HG03442 (cell line): ENCODE measurements at regions not wholly inside any gene's neighbourhood (a gene's known extent, or its start where the extent isn't known, plus 50 kb on each side); places are given as distances from the start of the nearest gene placed in this dataset.

ENCODE experiments used
- ATAC-seq: cut with Tn5 transposase; IDR thresholded peaks from one replicate; pipeline ENCODE4 v1.9.1; 2021; ENCODE audit warnings: mild to moderate bottlenecking, moderate library complexity; ENCODE audit not compliant: unreplicated experiment

DNA sequence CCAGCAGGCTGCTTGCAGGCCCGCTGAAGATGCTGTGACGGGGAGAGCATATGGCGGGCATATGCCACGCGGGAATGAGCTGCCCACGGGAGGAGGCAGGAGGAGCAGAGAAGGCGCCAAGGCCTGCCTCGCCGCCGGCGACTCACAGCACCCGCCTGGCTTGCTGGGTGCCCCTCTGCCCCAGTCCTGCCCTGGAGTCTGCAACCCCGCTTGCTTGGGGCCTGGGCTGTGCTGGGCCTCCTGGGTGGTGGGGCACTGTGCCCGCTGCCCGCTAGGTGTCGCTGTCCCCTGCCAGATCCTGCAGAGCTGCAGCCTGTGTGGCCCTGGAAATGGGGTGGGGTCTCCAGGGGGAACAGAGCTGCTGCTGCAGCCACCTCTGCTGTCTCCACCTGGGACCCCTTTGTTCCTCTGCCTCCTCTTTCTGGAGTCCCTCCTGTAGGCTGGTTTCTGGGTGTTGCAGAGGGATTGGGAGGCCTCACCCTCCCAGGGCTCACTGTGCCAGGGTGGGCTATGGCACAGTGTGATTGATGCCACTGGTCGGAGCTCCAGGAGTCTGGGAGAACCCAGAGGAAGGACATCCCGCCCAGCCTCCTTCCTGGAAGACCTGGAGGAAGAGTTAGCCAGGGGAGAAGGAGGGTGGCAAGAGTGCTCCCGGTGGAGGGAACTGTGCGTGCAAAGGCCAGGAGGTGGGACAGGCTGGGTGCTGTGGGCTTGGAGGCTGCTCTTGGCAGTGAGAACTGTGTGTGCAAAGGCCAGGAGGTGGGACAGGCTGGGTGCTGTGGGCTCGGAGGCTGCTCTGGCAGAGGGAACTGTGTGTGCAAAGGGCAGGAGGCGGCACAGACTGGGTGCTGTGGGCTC, 141.0 kb upstream of the CIBAR2 start:
- no peak for ATAC-seq

DNA sequence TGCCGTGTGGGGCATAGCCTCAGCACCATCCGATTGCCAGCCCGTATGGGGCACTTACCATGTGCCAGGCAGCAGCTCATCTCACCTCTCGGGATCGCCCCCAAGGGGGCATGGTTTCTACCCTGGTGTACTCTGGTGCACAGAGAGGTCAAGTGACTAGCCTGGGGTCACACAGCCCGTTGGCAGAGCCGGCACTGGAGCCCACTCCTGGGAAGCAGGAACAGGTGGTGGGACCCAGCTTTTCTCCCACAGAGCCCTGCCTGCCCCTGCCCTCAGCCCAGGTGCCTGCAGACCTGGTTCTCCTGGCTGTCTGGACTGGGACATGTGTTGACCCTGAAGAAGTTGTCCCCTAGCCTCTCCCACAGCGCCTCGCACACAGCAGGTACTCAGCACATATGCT, 141.8 kb upstream of the CIBAR2 start:
- no peak for ATAC-seq

DNA sequence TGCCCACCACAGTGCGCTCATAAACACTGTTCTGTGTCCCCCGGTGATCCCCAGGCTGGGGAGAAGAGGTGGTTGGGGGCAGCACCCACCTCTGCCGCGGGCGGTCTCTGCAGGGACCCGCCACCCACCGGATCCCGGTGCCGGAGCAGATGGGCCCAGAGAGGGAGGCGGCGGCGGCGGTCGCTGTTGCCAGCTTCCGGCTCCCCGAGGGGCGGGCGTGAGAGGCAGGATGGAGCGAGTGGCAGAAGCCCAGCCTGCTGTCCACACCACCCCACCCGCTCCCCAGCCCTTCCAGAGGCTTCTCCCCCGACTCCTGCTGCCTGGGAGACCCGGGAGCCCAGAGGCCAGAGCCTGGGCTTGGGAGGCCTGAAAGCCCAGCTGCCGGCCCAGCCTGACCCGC, 142.6 kb upstream of the CIBAR2 start:
- ATAC-seq = no peak

DNA sequence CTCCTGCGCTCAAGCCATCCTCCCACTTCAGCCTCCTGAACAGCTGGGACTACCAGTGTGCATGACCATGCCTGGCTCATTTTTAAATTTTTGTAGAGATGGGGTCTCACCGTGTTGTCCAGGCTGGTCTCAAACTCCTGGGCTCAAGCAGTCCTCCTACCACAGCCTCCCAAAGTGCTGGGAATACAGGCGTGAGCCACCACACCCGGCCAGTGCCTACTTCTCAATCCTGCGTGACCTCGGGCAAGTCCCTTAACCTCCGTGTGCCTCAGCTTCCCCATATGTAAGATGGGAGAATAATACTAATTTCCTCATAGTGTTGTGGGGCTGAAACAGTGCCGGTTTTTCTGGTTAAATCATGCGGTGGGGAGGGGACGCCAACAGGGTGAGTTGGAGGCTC, 143.5 kb upstream of the CIBAR2 start:
- no peak for ATAC-seq

DNA sequence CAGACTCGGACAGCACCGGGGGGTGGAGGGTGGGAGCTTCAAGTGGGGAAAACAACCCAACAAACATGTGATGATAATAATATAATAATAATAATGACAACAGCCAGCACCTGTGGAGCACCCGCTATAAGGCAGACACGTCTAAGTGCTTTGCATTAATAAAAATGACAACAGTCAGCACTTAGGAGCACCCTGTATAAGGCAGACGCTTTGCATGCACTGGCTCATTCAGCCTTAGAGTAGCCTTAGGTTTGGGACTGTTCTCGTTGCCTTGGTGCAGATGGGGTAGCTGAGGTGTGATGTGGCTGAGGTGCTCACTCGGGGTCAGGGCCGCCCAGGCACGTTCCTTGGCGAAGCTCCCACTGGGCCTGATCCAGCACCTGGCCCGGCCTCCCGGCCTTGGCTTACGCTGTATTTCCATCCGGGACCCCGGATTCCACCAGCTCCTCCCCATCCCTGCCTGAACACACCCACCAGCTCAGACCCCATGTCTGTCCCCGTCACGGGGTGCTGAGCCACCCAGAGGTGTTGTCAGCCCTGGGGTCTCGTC, 144.0 kb upstream of the CIBAR2 start:
- ATAC-seq = no peak

DNA sequence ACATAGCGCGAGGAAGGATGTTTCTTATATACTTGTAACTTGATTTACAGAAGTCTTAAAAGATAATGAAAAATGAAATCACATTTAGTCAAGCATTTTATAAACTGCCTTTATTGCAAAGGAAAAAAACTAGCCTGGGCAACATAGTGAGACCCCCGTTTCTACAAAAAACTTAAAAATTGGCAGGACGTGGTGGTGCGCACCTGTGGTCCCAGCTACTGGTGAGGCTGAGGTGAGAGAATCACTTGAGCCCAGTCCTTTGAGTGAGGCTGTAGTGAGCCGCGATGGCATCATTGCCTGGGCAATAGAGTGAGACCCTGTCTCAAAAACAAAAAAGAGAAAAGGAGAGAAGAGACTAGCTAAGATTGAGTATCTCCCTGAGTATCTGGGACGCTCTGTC, 145.2 kb upstream of the CIBAR2 start:
- ATAC-seq = no peak

DNA sequence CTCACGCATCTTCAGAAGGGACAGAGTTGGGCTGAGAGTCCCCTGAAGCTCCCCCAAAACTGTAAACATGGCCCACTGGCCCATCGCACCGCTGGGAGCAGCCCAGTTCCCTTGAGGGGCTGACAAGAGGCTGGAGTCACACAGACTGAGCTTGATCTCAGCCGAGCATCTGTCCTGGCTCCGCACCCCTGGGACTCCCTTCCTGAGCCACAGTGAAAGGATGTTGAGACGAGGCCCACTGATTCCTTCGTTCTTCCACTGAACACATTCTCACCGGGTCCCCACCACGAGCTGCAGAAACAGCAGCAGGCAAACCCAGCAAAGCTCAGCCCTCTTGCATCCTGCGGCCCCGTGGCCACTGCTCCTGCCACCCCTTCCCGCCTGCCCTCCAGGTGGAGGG, 145.9 kb upstream of the CIBAR2 start:
- ATAC-seq = no peak

DNA sequence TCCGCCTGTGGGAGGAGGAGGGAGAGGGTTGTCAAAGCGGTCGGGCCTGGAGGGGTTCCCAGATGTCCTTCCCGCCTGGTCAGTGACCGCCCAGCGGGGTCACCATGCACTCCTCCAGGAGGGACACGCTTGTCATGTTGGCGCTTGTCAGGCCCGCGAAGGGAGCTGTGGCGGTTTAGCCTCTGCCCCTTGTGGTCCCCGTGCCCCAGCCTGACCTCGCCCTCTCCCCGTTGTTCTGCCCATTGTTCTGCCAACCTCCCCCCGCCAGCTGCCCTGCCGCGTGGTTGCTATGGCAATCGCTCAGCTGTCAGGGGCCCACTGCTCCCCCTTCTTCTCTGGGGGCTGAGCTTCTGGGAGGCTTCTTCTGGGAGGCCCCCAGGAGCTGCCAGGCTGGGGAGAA, 146.4 kb upstream of the CIBAR2 start:
- no peak for ATAC-seq

DNA sequence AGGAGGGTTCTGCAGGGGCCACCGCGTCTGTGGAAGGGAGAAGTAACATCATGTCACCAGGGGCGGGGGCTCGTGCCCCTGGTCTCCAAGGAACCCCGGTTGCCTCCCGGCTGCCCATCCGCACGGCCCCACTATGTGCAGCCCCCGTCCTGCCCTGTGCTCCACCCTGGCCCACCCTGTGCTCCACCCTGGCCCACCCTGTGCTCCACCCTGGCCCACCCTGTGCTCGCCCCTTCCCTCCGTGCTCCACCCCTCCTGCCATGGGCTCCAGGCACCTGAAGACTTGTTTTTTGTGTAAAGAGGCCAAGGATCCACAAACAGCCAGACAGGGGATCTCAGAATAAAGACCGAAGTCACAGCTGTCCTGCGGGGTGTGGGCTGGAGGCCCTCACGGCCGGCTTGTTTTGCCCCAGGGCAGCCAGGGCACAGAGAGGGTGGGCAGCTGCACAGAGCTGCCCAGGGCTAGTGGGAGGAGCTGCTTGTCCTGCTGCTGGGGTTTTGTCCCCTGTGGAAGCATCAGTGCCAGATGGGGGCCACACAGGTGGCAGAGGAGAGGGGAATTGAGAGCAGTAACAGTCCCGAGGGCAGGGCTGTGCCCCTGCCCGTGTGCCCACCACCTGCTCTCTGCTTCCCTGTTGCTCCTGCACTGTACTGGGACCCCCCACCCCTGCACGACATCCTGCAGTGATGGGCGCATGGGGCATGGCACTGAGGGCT, 147.0 kb upstream of the CIBAR2 start:
- ATAC-seq = no peak

DNA sequence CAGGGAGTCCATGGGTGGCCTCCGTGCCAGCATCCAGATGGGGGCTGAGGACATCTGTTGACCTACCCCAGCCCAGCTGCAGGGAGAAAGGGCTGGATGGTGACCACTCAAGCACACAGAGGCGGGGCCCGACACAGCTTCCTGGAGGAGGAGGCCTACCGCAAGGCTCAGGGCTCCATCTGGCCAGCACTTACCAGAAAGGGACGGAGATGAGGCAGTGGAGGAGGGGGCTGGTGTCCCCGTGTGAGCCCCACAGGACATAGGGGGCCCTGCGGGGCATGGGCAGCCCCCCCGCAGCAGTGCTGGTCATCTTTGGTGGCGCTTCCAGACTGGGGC, 147.5 kb upstream of the CIBAR2 start:
- ATAC-seq = no peak

DNA sequence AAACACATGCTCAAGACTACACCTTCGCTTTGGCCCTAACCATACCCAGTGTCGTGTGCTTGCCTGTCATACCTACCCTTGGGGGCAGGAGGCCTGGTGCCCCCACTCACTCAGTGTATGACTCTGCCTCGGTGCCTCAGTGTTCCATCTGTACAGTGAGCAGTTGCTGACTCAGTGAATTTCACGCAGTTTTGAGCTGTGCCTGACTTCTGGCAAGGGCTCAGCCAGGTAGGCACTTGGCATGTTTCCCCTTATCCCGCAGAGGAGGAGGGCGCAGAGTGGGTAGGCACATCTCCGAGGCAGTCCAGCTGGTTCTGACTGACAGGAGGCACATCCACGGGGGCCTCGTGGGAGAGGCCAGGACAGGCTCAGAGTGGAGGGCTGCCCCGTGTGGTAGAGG, 148.9 kb upstream of the CIBAR2 start:
- no peak for ATAC-seq

DNA sequence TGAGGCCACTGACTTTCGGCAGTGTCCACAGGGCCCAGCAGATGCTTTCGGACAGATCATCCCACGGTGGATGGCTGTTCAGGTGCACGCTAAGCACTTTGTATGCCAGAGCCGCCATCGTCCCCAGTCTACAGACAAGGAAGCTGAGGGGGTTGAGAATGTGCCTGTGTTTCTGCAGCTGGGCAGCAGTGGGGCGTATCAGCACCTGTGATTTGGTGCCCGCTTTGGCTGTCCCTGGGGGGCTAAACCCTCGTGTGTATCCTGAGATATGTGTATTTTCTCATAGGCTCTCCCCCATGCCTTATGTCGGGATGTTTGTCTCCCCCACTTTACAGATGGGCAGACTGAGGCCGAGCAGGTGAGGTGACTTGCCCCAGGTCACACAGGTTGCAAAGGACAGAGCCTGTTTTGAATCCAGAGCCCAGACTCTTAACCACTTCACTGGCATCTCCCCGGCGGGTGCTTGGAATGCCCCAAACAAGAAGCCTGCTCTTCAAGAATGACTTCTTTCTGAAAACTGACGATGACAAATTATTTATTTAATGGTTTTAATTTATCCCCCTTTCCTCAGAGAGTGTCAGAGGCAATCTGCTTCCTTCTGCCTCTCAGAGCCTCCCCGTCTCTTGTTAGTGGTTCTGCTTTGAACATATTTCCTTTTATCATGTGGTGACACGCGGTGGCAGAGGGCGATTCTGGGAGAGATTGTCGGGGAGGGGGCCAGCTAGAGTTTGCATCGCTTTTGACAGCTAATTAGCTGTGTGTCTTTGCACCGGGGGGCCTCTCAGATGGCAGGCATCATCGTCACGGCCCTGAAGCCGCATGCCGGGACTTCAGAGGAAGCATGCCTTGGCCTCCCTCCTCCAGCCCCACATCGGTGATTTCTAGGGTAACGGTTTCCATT, 149.6 kb upstream of the CIBAR2 start:
- ATAC-seq = no peak

DNA sequence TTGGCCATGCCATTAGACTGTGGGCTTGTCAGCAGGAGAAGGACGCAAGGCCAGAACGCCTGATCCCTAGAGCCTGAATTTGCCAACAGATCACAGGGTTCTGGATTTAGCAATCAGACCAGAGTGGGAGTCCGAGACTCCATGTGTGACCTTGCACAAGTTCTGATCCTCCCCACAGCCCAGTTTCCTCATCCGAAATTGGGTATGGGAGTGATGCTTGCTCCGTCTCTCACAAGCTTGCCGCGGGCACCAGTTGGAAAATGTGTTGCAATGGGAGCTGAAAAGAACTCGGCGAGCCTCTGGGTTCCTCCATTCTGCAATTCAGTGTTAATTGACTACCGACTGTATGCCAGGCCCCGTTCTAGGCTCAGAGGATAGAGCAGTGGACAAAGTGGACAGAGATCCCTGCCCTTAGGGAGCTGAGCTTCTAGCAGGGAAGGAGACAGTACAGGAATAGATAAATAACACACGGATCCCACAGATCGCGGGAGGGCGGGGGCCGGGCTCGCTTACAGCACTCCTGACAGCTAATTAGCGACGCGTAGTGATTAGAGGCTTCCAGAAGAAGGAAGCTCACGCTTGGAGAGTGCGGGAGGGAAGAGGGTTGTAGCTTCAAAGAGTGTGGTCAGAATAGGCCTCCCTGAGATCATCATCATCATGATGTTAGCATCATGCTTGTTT, 150.4 kb upstream of the CIBAR2 start:
- no peak for ATAC-seq

DNA sequence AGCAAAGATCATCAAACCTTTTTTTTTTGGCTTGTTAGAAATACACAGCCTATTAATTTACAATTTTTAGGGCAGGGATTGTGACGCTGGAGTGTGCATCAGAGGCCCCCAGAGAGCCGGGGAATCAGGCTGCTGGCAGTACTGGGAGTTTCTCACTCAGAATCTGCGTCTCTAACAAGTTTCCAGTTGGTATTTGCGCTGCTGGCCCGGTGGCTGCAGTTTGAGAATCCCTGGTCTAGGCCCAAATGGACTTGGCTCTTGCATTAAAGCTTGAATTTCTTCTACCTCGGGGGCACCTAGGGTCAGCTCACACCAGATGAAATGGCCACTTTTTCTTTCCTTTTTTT, 150.9 kb upstream of the CIBAR2 start:
- ATAC-seq = no peak

DNA sequence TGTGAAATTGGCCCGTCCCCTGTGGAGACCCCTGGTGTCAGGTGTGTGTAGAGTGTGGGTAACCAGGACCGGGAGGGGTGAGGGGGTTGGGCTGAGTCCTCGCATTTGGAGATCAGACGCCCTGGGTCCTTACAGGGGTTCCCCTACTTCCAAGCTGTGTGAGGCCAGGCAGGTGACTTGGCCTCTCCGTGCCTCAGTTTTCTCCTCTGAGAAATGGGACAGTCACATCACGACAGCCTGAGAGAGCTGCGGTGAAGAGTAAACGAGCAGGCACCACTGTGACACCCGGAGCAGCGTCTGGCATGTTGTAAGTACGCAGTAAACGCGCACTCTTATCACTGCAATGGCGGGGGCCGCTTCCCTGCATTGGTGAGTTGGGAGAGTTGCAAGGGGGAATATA, 152.5 kb upstream of the CIBAR2 start:
- ATAC-seq = no peak

DNA sequence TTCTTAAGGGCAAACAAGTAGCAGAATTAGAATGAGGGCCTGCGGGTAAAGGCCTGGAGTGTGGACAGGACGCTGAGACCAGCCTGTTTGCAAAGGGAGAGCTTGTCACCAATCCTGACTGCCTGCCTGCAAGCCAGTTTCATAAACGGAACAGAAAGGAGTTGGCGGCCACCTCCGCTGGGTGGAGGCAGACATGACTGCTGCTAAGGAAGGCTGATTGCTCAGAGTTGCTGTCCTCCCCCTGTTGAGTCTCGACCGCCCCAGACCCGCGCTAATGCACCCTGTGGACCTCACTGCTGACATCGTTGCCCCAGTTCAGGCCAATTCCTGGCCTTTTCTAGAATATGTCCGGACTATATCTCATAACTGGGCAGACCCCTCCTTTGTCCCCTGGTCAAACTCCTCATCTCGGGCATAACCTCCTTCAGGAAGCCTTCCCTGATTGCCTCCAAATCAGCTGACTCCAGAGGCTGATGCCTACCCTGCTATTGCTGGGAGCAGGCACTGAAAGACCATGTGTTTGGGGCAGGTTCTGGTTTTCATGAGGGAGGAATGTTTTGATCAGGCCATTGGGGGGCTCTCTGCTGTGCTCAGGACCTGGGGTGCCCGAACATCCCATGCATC, 153.0 kb upstream of the CIBAR2 start:
- no peak for ATAC-seq

DNA sequence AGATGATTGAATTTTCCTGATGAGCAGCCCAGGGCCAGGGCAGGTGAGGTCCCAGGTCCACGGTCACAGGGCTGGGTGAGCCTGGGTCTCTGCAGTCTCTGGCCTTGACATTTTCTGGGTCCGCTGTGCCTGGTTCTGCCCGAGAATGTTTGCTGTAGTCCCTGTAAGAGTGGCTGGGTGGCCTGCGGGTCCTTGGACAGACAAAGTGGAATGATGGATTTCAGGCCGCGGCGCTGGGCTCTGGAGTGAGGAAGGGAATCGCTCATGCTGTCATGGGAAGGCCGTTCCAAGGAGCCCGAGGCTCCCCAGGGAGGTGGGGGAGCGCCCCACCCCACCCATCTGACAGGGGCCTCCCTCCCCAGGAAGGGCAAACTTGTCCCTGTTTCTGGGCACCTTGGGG, 153.5 kb upstream of the CIBAR2 start:
- ATAC-seq = no peak

DNA sequence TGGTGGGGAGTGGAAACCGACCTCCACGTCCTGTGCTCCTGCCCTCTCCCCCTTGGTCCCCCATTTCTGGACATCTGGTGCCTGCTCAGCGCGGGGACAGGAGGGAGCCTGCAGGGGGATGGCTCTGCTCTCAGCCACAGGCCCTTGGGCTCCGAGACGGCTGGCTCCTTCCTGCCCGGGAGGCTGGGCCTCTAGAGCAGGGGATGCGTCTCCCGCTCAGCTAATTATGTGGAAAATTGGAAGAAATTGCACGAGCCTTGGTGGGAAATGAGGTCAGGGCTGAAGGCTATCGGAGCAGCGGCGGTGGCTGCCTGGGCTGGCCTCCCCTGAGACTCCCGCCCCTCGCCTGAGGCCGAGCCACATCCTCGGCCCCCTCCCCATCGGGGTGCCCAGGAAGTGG, 154.6 kb upstream of the CIBAR2 start:
- ATAC-seq = no peak

DNA sequence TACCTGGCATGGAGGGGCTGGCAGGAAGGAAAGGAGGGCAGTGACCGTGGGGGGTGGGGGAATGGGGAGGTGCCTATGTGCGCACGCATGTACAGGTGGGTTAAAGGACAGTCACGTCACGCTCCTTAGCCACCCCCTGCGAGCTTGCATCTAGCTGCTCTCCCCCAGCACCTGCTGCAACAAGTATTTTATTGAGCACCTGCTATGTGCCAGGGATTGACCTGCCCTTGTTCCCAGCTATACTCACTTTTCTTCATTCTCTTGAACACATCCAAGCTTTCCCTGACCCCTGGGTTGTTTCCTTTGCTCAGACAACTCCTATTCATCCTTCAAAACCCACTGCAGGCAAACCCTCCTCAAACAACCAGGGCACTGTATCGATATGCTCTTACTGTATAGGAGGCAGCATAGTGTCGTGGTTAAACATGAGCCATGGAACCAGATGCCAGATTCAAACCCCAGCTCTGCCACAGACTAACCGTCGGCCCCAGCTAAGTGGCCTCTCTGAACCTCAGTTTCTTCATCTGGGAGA, 155.2 kb upstream of the CIBAR2 start:
- ATAC-seq = no peak

DNA sequence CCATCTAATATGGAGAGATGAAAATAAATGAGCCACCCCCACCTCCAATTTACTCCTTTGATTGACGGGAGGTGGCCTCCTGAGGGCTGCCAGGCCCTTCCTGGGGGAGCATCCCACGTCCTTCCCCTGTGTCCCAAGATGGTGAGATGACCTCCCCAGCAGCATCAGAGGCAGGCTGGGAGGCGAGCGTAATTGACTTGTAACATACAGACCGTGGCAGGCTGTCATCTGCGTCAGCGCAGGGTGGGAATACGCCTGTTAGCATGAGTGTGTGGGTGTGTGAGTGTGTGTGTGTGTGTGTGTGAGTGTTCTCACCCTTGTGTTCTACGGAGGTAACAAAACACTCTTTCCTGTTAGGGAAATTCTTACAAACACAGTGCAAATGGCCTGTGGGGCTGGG, 156.9 kb upstream of the CIBAR2 start:
- no peak for ATAC-seq
